ENCODE measurements at regions not wholly inside any gene's neighbourhood (a gene's known extent, or its start where the extent isn't known, plus 50 kb on each side); places are given as distances from the start of the nearest gene placed in this dataset.

DNA sequence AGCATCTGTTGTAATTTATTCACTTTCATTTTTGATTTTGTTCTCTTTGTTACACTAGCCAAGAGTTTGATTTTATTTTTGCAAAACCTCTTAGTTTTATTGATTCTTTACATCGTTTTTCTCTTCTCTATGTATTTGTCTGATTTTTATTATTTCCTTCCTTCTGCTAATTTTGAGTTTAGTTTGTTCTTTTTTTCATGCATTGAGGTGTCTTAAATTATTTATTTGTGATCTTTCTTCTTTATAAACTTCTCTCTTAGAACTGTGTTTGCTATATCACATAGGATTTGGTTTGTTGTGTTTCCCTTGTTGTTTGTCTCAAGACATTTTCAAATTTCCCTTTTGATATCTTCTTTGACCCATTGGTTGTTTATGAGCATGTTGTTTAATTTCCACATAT is 51.7 kb upstream of the NFKBIA start:
- DNase-seq (ENCODE audit: low spot score), result no peak
- in situ Hi-C loops (cut with MboI; ENCODE audit: low sequenced_read_pairs, unreplicated experiment), result no loop called here
- TF ChIP-seq, protein P1, sequence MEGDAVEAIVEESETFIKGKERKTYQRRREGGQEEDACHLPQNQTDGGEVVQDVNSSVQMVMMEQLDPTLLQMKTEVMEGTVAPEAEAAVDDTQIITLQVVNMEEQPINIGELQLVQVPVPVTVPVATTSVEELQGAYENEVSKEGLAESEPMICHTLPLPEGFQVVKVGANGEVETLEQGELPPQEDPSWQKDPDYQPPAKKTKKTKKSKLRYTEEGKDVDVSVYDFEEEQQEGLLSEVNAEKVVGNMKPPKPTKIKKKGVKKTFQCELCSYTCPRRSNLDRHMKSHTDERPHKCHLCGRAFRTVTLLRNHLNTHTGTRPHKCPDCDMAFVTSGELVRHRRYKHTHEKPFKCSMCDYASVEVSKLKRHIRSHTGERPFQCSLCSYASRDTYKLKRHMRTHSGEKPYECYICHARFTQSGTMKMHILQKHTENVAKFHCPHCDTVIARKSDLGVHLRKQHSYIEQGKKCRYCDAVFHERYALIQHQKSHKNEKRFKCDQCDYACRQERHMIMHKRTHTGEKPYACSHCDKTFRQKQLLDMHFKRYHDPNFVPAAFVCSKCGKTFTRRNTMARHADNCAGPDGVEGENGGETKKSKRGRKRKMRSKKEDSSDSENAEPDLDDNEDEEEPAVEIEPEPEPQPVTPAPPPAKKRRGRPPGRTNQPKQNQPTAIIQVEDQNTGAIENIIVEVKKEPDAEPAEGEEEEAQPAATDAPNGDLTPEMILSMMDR (IDR thresholded peaks at IDR 0.05; ENCODE audit: borderline replicate concordance, control extremely low read depth, extremely low read depth, insufficient read depth, missing control alignments), result no peak

DNA sequence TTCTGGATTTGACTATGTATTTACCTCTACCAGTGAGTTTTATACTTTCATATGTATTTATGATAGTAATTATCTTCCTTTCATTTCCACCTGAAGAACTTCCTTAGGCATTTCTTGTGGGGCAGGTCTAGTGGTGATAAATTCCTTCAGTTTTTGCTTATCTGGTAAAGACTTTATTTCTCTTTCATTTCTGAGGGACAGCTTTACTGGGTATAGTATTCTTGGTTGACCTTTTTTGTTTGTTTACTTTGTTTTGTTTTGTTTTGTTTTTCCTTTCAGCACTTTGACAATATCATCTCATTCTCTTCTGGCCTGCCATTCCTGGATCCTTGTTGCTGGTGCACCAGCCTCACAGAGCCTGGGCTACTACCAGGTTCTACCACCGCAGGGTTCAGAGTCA is 53.9 kb upstream of the NFKBIA start:
- in situ Hi-C loops (cut with MboI; ENCODE audit: low sequenced_read_pairs, unreplicated experiment), result no loop called here
- TF ChIP-seq, protein P1 (IDR thresholded peaks at IDR 0.05; ENCODE audit: borderline replicate concordance, control extremely low read depth, extremely low read depth, insufficient read depth, missing control alignments), result no peak
- no peak for DNase-seq (ENCODE audit: low spot score)

DNA sequence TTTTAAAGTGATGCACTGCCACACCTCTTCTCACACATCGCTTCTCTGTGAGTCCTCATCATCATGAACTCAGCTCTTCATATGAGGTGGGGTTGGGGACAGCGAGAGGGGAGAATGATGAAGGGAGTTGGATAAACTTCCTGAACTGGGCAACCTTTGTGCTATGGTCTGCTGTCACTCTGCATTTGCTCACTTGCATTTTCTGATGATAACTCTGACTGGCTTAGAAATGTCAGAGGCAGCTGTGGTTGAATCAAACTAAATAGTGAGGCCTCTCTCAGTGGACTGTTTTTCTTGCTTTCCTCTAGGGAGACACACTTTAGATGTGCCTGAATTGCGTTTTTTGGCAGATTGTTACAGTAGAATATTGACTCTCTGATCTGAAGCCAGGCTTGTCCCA is 55.2 kb upstream of the NFKBIA start:
- in situ Hi-C loops (cut with MboI; ENCODE audit: low sequenced_read_pairs, unreplicated experiment), result no loop called here
- TF ChIP-seq, protein P1 (IDR thresholded peaks at IDR 0.05; ENCODE audit: borderline replicate concordance, control extremely low read depth, extremely low read depth, insufficient read depth, missing control alignments), result no peak
- no peak for DNase-seq (ENCODE audit: low spot score)

DNA sequence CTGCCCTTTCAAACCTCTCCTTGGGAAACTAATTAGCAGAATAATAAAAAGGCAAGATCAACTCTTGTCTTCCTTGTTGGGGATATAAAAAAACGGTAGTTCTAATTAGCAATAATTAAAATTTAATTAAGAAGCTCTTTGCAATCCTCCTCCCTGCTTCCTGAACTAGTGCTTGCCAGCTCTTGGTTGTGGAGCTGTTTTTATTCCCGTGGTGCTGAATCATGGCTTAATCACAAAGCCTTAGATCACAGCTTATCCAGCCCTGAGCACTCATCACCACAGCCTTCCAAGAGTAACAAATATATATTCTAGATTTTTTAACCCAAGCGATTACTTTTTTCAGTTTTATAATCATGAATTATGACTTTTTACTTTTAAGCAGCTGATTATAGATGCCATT is 63.2 kb upstream of the INSM2 start:
- no peak for DNase-seq (ENCODE audit: low spot score)
- in situ Hi-C loops (cut with MboI; ENCODE audit: low sequenced_read_pairs, unreplicated experiment), result no loop called here
- TF ChIP-seq, protein P1 (IDR thresholded peaks at IDR 0.05; ENCODE audit: borderline replicate concordance, control extremely low read depth, extremely low read depth, insufficient read depth, missing control alignments), result no peak

- TF ChIP-seq, protein P1 (IDR thresholded peaks at IDR 0.05; ENCODE audit: borderline replicate concordance, control extremely low read depth, extremely low read depth, insufficient read depth, missing control alignments), result no peak
- in situ Hi-C loops (cut with MboI; ENCODE audit: low sequenced_read_pairs, unreplicated experiment), result no loop called here
- no peak for DNase-seq (ENCODE audit: low spot score)
These were observed 62.2 kb upstream of the INSM2 start for GRCh38 chr14:35471803-35472202.

GRCh38 chr14:35474323-35474722 is 59.6 kb upstream of the INSM2 start:
- TF ChIP-seq, protein P1 (IDR thresholded peaks at IDR 0.05; ENCODE audit: borderline replicate concordance, control extremely low read depth, extremely low read depth, insufficient read depth, missing control alignments), result no peak
- in situ Hi-C loops (cut with MboI; ENCODE audit: low sequenced_read_pairs, unreplicated experiment), result no loop called here

More at GRCh38 chr14:35474323-35474722, 59.6 kb upstream of the INSM2 start:
- DNase-seq (ENCODE audit: low spot score), result no peak

All from GM13976 (cell line).